ENCODE measurements at regions not wholly inside any gene's neighbourhood (a gene's known extent, or its start where the extent isn't known, plus 50 kb on each side); places are given as distances from the start of the nearest gene placed in this dataset.

DNA sequence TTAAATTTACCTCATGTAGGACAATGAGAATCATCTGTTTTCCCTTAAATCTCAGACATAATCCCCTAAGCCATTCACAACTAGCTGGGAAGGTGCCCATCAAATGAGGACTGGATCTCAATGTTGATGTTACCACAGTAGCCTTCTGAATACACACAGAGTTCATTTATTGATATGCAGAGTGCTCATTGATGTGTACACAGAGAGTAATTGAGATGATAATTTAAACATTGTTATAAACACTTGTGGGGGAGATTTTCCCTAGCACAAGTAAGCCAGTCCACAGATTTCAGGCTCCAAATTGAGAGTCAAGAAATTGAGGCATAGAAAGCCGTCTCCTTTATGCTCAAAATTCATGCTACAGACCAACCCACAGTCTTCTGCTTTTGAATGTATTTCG lies 273.4 kb upstream of the TRPC5 start:
- Histone ChIP-seq H3K9me3 (ENCODE audit: control insufficient read depth, insufficient read depth, low read length) (no peaks in the 10 kb centered on the region), H3K4me3 (ENCODE audit: low read depth, low read length) (no peak overlapping the region), H3K27me3 (ENCODE audit: control insufficient read depth, insufficient read depth, low read length) (no peaks in the 10 kb centered on the region), H3K27ac (ENCODE audit: low read depth, low read length) (no peak overlapping the region)
- TF ChIP-seq, protein P1, sequence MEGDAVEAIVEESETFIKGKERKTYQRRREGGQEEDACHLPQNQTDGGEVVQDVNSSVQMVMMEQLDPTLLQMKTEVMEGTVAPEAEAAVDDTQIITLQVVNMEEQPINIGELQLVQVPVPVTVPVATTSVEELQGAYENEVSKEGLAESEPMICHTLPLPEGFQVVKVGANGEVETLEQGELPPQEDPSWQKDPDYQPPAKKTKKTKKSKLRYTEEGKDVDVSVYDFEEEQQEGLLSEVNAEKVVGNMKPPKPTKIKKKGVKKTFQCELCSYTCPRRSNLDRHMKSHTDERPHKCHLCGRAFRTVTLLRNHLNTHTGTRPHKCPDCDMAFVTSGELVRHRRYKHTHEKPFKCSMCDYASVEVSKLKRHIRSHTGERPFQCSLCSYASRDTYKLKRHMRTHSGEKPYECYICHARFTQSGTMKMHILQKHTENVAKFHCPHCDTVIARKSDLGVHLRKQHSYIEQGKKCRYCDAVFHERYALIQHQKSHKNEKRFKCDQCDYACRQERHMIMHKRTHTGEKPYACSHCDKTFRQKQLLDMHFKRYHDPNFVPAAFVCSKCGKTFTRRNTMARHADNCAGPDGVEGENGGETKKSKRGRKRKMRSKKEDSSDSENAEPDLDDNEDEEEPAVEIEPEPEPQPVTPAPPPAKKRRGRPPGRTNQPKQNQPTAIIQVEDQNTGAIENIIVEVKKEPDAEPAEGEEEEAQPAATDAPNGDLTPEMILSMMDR (IDR thresholded peaks at IDR 0.05; ENCODE audit: low read depth, low read length): no peak
- POLR2A ChIA-PET: no interaction called here
- DNase-seq (ENCODE audit: low read depth, low spot score): no peak
- CTCF ChIA-PET: no interaction called here

DNA sequence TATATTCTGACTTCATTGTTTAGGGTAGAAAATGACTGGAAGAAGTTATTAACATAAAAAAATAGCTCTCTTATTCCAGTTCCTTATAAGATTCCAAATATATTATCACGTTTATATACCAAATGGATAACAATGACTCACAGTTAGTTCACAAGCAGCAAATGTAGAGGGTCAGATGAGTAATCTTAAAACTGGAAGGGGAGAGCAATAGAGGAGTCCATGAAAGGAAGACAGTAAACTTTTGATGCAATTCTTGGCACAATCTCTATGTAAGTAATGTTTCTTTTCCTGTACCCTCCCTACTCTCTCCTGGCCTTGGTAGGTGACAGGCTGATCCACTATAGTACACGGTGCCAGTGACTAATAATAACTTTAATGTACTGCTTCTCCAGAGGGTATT lies 259.0 kb upstream of the TRPC5 start:
- CTCF ChIA-PET: no interaction called here
- POLR2A ChIA-PET: no interaction called here
- Histone ChIP-seq H3K4me3 (ENCODE audit: low read depth, low read length) (no peak overlapping the region), H3K9me3 (ENCODE audit: control insufficient read depth, insufficient read depth, low read length) (no peaks in the 10 kb centered on the region), H3K27me3 (ENCODE audit: control insufficient read depth, insufficient read depth, low read length) (no peaks in the 10 kb centered on the region), H3K27ac (ENCODE audit: low read depth, low read length) (no peak overlapping the region)
- peak; percentile 8 for DNase-seq (ENCODE audit: low read depth, low spot score)
- TF ChIP-seq, protein P1 (IDR thresholded peaks at IDR 0.05; ENCODE audit: low read depth, low read length): no peak

DNA sequence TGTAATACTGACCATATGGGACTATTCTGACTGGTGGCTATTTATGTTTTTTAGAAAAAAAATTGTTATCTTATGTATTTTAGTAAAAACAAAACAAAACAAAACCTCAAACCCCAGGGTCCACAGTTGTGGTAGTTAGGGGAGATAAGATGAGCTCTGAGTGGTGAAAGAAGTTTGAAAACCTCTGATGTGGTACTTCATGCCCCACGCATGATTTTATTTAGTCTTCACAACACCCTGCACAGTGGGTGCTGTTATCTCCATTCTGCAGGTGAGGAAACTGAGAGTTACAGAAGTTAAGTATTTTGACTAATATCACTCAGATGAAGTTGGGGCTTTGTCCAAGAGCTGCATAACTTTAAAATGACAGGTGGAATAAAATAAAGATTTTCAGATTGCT lies 230.6 kb upstream of the TRPC5 start:
- H3K27me3 ChIP-seq (ENCODE audit: control insufficient read depth, insufficient read depth, low read length): no peaks in the 10 kb centered on the region
- DNase-seq (ENCODE audit: low read depth, low spot score): no peak
- CTCF ChIA-PET: no interaction called here
- TF ChIP-seq, protein P1 (IDR thresholded peaks at IDR 0.05; ENCODE audit: low read depth, low read length): no peak
- no peak overlapping the region for H3K27ac ChIP-seq (ENCODE audit: low read depth, low read length)
- H3K4me3 ChIP-seq (ENCODE audit: low read depth, low read length): no peak overlapping the region
- POLR2A ChIA-PET: no interaction called here
- H3K9me3 ChIP-seq (ENCODE audit: control insufficient read depth, insufficient read depth, low read length): no peaks in the 10 kb centered on the region

DNA sequence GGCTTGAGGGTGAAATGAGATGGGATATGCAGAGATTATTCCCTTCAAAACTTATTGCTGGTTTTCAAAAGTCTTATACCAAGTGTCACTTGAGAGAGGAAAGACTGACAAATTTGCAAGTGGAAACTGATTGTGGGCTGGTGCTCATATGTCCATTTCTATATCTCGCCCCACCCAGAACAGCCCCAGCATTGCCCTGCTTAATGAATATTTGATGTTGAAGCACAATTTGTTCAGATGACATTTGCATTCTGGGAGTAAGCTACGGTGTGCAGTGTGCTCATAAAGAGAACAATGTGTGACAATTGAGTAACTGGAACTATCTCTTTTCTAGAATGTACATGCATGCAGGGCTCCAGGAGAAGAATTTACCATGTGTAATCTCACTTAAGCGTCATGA lies 223.5 kb upstream of the TRPC5 start:
- DNase-seq (ENCODE audit: low read depth, low spot score): no peak
- Histone ChIP-seq H3K9me3 (ENCODE audit: control insufficient read depth, insufficient read depth, low read length) (no peaks in the 10 kb centered on the region), H3K27me3 (ENCODE audit: control insufficient read depth, insufficient read depth, low read length) (no peaks in the 10 kb centered on the region), H3K27ac (ENCODE audit: low read depth, low read length) (no peak overlapping the region), H3K4me3 (ENCODE audit: low read depth, low read length) (no peak overlapping the region)
- TF ChIP-seq, protein P1 (IDR thresholded peaks at IDR 0.05; ENCODE audit: low read depth, low read length): no peak
- ChIA-PET CTCF (no interaction called here), POLR2A (no interaction called here)

DNA sequence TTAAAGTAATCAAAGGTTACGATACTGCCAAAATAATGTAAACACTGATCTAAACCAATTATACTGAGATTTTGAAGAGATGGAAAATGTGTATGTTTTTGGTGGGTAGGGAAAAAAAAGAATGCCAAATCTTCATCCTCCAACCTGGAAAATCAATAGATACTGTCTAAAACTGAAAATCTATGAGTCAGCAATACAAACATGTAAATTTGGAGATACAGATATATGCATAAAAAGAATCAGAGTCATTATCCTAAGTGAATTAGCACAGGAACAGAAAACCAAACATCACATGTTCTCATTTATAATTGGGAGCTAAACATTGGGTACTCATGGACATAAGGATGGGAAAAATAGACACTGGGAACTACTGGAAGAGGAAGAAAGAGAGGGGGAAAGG lies 197.4 kb upstream of the TRPC5 start:
- no peak overlapping the region for H3K4me3 ChIP-seq (ENCODE audit: low read depth, low read length)
- CTCF ChIA-PET: no interaction called here
- H3K27me3 ChIP-seq (ENCODE audit: control insufficient read depth, insufficient read depth, low read length): no peaks in the 10 kb centered on the region
- no peaks in the 10 kb centered on the region for H3K9me3 ChIP-seq (ENCODE audit: control insufficient read depth, insufficient read depth, low read length)
- POLR2A ChIA-PET: no interaction called here
- H3K27ac ChIP-seq (ENCODE audit: low read depth, low read length): no peak overlapping the region
- no peak for DNase-seq (ENCODE audit: low read depth, low spot score)
- TF ChIP-seq, protein P1 (IDR thresholded peaks at IDR 0.05; ENCODE audit: low read depth, low read length): no peak
